ENCODE measurements at regions not wholly inside any gene's neighbourhood (a gene's known extent, or its start where the extent isn't known, plus 50 kb on each side); places are given as distances from the start of the nearest gene placed in this dataset.
A peak's percentile ranks its signal among the peaks of the same experiment; 100 is the strongest.

GRCh38 chr9:18240213-18240612 is 233.7 kb upstream of the ADAMTSL1 start:
- ATAC-seq (no peak), DNase-seq (no peak)
- H2AFZ ChIP-seq (ENCODE audit: low read length) = no peak overlapping the region
- no peak overlapping the region for H3K9ac ChIP-seq (ENCODE audit: low read length)
- H3K4me3 ChIP-seq (ENCODE audit: low read length) = no peak overlapping the region
- H3K36me3 ChIP-seq (ENCODE audit: low read depth, low read length) = no peaks in the 10 kb centered on the region
- CTCF ChIA-PET = no interaction called here
- BruUV-seq (replicated peaks) = no TSS peak
- H3K9me3 ChIP-seq (ENCODE audit: low read length) = no peaks in the 10 kb centered on the region
- POLR2A ChIA-PET (ENCODE audit: unreplicated experiment) = no interaction called here
- no peaks in the 10 kb centered on the region for H3K79me2 ChIP-seq (ENCODE audit: low read length)
- peak overlapping the region; percentile 99; the same call in 1 of the 2 replicates for H3K27ac ChIP-seq (ENCODE audit: low read length)
- H3K4me1 ChIP-seq (ENCODE audit: insufficient read depth, low read length) = peaks cover 49% of the 10 kb centered on the region
- no peaks in the 10 kb centered on the region for H4K20me1 ChIP-seq (ENCODE audit: low read length)
- no peaks in the 10 kb centered on the region for H3K27me3 ChIP-seq (ENCODE audit: low read length)
- no peak overlapping the region for H3K4me2 ChIP-seq (ENCODE audit: low read length)
- H3F3A ChIP-seq (ENCODE audit: low read length, unreplicated experiment) = peaks cover 5% of the 10 kb centered on the region
- TF ChIP-seq CTCF (conservative IDR thresholded peaks at IDR 0.05; ENCODE audit: low read depth, low read length) (no peak), EZH2 (IDR thresholded peaks at IDR 0.05; ENCODE audit: low read length, unreplicated experiment) (no peak), EZH2phosphoT487 (IDR thresholded peaks at IDR 0.05; ENCODE audit: borderline replicate concordance, low read length) (no peak)
- intact Hi-C loops (cut with micrococcal nuclease) = no loop called here
- no peaks in the 10 kb centered on the region for H3K9me2 ChIP-seq (replicated peaks; ENCODE audit: low read length)

- CTCF ChIA-PET = no interaction called here
Observed at GRCh38 chr9:18245911-18246310, 228.0 kb upstream of the ADAMTSL1 start.

More at GRCh38 chr9:18245911-18246310, 228.0 kb upstream of the ADAMTSL1 start:
- POLR2A ChIA-PET (ENCODE audit: unreplicated experiment) = no interaction called here
- H3K79me2 ChIP-seq (ENCODE audit: low read length) = no peaks in the 10 kb centered on the region
- no peaks in the 10 kb centered on the region for H3K4me1 ChIP-seq (ENCODE audit: insufficient read depth, low read length)
- H2AFZ ChIP-seq (ENCODE audit: low read length) = no peak overlapping the region
- no peaks in the 10 kb centered on the region for H3F3A ChIP-seq (ENCODE audit: low read length, unreplicated experiment)
- no peak overlapping the region for H3K4me2 ChIP-seq (ENCODE audit: low read length)
- BruUV-seq (replicated peaks) = no TSS peak
- intact Hi-C loops (cut with micrococcal nuclease) = no loop called here
- no peak overlapping the region for H3K9ac ChIP-seq (ENCODE audit: low read length)
- DNase-seq = no peak
- no peak for TF ChIP-seq EZH2phosphoT487 (IDR thresholded peaks at IDR 0.05; ENCODE audit: borderline replicate concordance, low read length)
- TF ChIP-seq CTCF (conservative IDR thresholded peaks at IDR 0.05; ENCODE audit: low read depth, low read length) = no peak
- no peak for TF ChIP-seq EZH2 (IDR thresholded peaks at IDR 0.05; ENCODE audit: low read length, unreplicated experiment)
- ATAC-seq = no peak
- H4K20me1 ChIP-seq (ENCODE audit: low read length) = no peaks in the 10 kb centered on the region
- H3K4me3 ChIP-seq (ENCODE audit: low read length) = no peak overlapping the region
- H3K36me3 ChIP-seq (ENCODE audit: low read depth, low read length) = no peaks in the 10 kb centered on the region
- H3K9me2 ChIP-seq (replicated peaks; ENCODE audit: low read length) = no peaks in the 10 kb centered on the region
- H3K9me3 ChIP-seq (ENCODE audit: low read length) = no peaks in the 10 kb centered on the region
- no peaks in the 10 kb centered on the region for H3K27me3 ChIP-seq (ENCODE audit: low read length)
- no peak overlapping the region for H3K27ac ChIP-seq (ENCODE audit: low read length)
